ENCODE measurements at regions not wholly inside any gene's neighbourhood (a gene's known extent, or its start where the extent isn't known, plus 50 kb on each side); places are given as distances from the start of the nearest gene placed in this dataset.

DNA sequence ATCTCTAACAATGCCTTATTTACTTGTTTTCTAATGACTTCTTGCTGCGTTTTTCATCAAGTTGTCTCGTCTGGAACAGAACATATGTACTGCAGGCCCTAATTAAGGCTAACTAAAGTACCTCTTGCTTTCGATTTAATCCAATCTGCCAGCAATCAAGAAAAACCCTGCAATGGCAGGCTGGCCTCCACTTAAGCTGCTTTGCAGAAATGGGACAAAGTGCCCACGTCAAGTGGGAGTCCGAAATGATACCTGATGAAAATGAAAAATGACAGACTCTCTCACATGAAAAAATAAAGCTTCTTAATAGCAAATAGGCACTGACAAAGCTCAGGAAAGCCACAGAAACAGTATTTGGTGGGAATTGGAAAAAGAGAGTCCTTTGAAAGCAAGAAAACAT, 1454.7 kb downstream of the FAM181B start:
- Histone ChIP-seq H4K20me1 (ENCODE audit: insufficient read depth, low read length) (no peaks in the 10 kb centered on the region), H3K79me2 (ENCODE audit: insufficient read depth, low read length) (no peaks in the 10 kb centered on the region), H3K4me1 (ENCODE audit: insufficient read depth, low read length, severe bottlenecking) (no peaks in the 10 kb centered on the region), H3K36me3 (ENCODE audit: insufficient read depth, low read length) (no peaks in the 10 kb centered on the region), H3F3A (ENCODE audit: insufficient read depth, low read length) (no peaks in the 10 kb centered on the region), H2AFZ (ENCODE audit: low read length) (no peak overlapping the region), H3K9ac (ENCODE audit: low read length) (no peak overlapping the region), H3K9me3 (ENCODE audit: low read length) (no peaks in the 10 kb centered on the region), H3K4me3 (ENCODE audit: low read depth, low read length, poor library complexity, severe bottlenecking) (no peak overlapping the region), H3K27ac (ENCODE audit: low read depth, low read length, poor library complexity, severe bottlenecking) (no peak overlapping the region), H3K27me3 (ENCODE audit: insufficient read depth, low read length) (no peaks in the 10 kb centered on the region), H3K4me2 (ENCODE audit: low read length) (no peak overlapping the region), H3K9me2 (ENCODE audit: low read depth, low read length) (no peaks in the 10 kb centered on the region)
- TF ChIP-seq CTCF (IDR thresholded peaks at IDR 0.05; ENCODE audit: low read length): no peak
- no peak for TF ChIP-seq EZH2 (IDR thresholded peaks at IDR 0.05; ENCODE audit: borderline replicate concordance, low read length)

DNA sequence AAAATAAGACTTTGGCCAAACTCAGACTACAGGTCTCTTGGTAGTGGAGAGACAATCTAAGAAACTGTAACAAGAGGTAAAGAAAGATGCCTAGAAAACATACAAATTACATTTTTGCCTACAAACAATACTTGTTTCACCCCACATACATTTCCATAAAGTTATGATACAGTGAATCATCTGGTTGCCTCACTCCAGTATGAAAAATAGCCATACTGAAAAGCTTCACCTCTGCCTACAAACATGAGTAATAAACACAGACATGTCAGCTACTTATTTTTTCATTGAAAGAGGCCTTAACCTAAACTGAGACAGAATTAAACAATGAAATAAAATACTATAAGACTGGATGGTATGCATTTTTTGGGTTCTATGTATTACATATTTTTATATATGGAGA, 1463.0 kb downstream of the FAM181B start:
- Histone ChIP-seq H3F3A (ENCODE audit: insufficient read depth, low read length) (no peaks in the 10 kb centered on the region), H3K4me3 (ENCODE audit: low read depth, low read length, poor library complexity, severe bottlenecking) (no peak overlapping the region), H3K9me2 (ENCODE audit: low read depth, low read length) (no peaks in the 10 kb centered on the region), H3K27me3 (ENCODE audit: insufficient read depth, low read length) (no peaks in the 10 kb centered on the region), H3K4me1 (ENCODE audit: insufficient read depth, low read length, severe bottlenecking) (no peaks in the 10 kb centered on the region), H2AFZ (ENCODE audit: low read length) (no peak overlapping the region), H3K9ac (ENCODE audit: low read length) (no peak overlapping the region), H3K27ac (ENCODE audit: low read depth, low read length, poor library complexity, severe bottlenecking) (no peak overlapping the region), H3K36me3 (ENCODE audit: insufficient read depth, low read length) (no peaks in the 10 kb centered on the region), H3K79me2 (ENCODE audit: insufficient read depth, low read length) (no peaks in the 10 kb centered on the region), H3K4me2 (ENCODE audit: low read length) (no peak overlapping the region), H4K20me1 (ENCODE audit: insufficient read depth, low read length) (no peaks in the 10 kb centered on the region), H3K9me3 (ENCODE audit: low read length) (no peaks in the 10 kb centered on the region)
- TF ChIP-seq EZH2 (IDR thresholded peaks at IDR 0.05; ENCODE audit: borderline replicate concordance, low read length) (no peak), CTCF (IDR thresholded peaks at IDR 0.05; ENCODE audit: low read length) (no peak)

GRCh38 chr11:81267246-81267645, 1466.4 kb downstream of the FAM181B start:
- H3K9me2 ChIP-seq (ENCODE audit: low read depth, low read length): no peaks in the 10 kb centered on the region
- H2AFZ ChIP-seq (ENCODE audit: low read length): no peak overlapping the region
- no peaks in the 10 kb centered on the region for H3K79me2 ChIP-seq (ENCODE audit: insufficient read depth, low read length)
- no peak overlapping the region for H3K27ac ChIP-seq (ENCODE audit: low read depth, low read length, poor library complexity, severe bottlenecking)
- H3K4me3 ChIP-seq (ENCODE audit: low read depth, low read length, poor library complexity, severe bottlenecking): no peak overlapping the region
- no peaks in the 10 kb centered on the region for H3F3A ChIP-seq (ENCODE audit: insufficient read depth, low read length)
- no peak overlapping the region for H3K9ac ChIP-seq (ENCODE audit: low read length)
- no peaks in the 10 kb centered on the region for H3K4me1 ChIP-seq (ENCODE audit: insufficient read depth, low read length, severe bottlenecking)
- H3K27me3 ChIP-seq (ENCODE audit: insufficient read depth, low read length): no peaks in the 10 kb centered on the region
- H3K36me3 ChIP-seq (ENCODE audit: insufficient read depth, low read length): no peaks in the 10 kb centered on the region
- TF ChIP-seq EZH2 (IDR thresholded peaks at IDR 0.05; ENCODE audit: borderline replicate concordance, low read length) (no peak), CTCF (IDR thresholded peaks at IDR 0.05; ENCODE audit: low read length) (no peak)
- H3K9me3 ChIP-seq (ENCODE audit: low read length): no peaks in the 10 kb centered on the region
- H4K20me1 ChIP-seq (ENCODE audit: insufficient read depth, low read length): no peaks in the 10 kb centered on the region
- no peak overlapping the region for H3K4me2 ChIP-seq (ENCODE audit: low read length)

Data from OCI-LY1 (cell line).